ENCODE measurements at regions not wholly inside any gene's neighbourhood (a gene's known extent, or its start where the extent isn't known, plus 50 kb on each side); places are given as distances from the start of the nearest gene placed in this dataset.

- WGBS, 4 donors: 86 to 93% (median 93%) methylated on average over 10 of the region's 10 CpGs
- H3K36me3 ChIP-seq (replicated peaks in 1 of 2): no peaks in the 10 kb centered on the region
- intact Hi-C loops (cut with DNase I): no loop called here
- no peaks in the 10 kb centered on the region for H3K4me1 ChIP-seq (replicated peaks in 1 of 2)
- DNase-seq: no peak
- no peak overlapping the region for H3K4me3 ChIP-seq
- H3K27ac ChIP-seq: no peak overlapping the region
- no peaks in the 10 kb centered on the region for H3K27me3 ChIP-seq
- TF ChIP-seq POLR2A (IDR thresholded peaks at IDR 0.05) (no peak), CTCF (IDR thresholded peaks at IDR 0.05) (no peak)
- no peaks in the 10 kb centered on the region for H3K9me3 ChIP-seq (replicated peaks in 1 of 3)
Observed at GRCh38 chr3:14330508-14330907, 71.9 kb upstream of the SLC6A6 start.

- no peak overlapping the region for H3K27ac ChIP-seq
- intact Hi-C loops (cut with DNase I): no loop called here
- no peaks in the 10 kb centered on the region for H3K4me1 ChIP-seq (replicated peaks in 1 of 2)
- H3K9me3 ChIP-seq (replicated peaks in 1 of 3): no peaks in the 10 kb centered on the region
- H3K27me3 ChIP-seq: no peaks in the 10 kb centered on the region
- WGBS, 4 donors: 92 to 95% (median 94%) methylated on average over 6 of the region's 6 CpGs
- no peaks in the 10 kb centered on the region for H3K36me3 ChIP-seq (replicated peaks in 1 of 2)
- no peak for DNase-seq
- TF ChIP-seq CTCF (IDR thresholded peaks at IDR 0.05) (no peak), POLR2A (IDR thresholded peaks at IDR 0.05) (no peak)
- H3K4me3 ChIP-seq: no peak overlapping the region
Observed at GRCh38 chr3:14331251-14331650, 71.2 kb upstream of the SLC6A6 start.

- no peaks in the 10 kb centered on the region for H3K36me3 ChIP-seq (replicated peaks in 1 of 2)
- intact Hi-C loops (cut with DNase I): no loop called here
- no peaks in the 10 kb centered on the region for H3K4me1 ChIP-seq (replicated peaks in 1 of 2)
- DNase-seq: no peak
- no peaks in the 10 kb centered on the region for H3K27me3 ChIP-seq
- no peak overlapping the region for H3K27ac ChIP-seq
- no peak overlapping the region for H3K4me3 ChIP-seq
- no peak for TF ChIP-seq POLR2A (IDR thresholded peaks at IDR 0.05)
- no peak for TF ChIP-seq CTCF (IDR thresholded peaks at IDR 0.05)
- WGBS, 4 donors: 91 to 95% (median 94%) methylated on average over 2 to 5 of the region's 5 CpGs
- H3K9me3 ChIP-seq (replicated peaks in 1 of 3): no peaks in the 10 kb centered on the region
Observed at GRCh38 chr3:14332392-14332791, 70.0 kb upstream of the SLC6A6 start.

GRCh38 chr3:14333215-14333614, 69.2 kb upstream of the SLC6A6 start:
- DNase-seq: no peak
- H3K4me3 ChIP-seq: no peak overlapping the region
- TF ChIP-seq POLR2A (IDR thresholded peaks at IDR 0.05): no peak
- no peak for TF ChIP-seq CTCF (IDR thresholded peaks at IDR 0.05)
- intact Hi-C loops (cut with DNase I): no loop called here
- H3K27ac ChIP-seq: no peak overlapping the region
- no peaks in the 10 kb centered on the region for H3K36me3 ChIP-seq (replicated peaks in 1 of 2)
- H3K4me1 ChIP-seq (replicated peaks in 1 of 2): no peaks in the 10 kb centered on the region
- no peaks in the 10 kb centered on the region for H3K9me3 ChIP-seq (replicated peaks in 1 of 3)
- no peaks in the 10 kb centered on the region for H3K27me3 ChIP-seq
- WGBS, 4 donors: 60 to 100% (median 72%) methylated on average over 1 of the region's 1 CpG
